Lower lobe of right lung (tissue), 2 donors: ENCODE measurements at regions not wholly inside any gene's neighbourhood (a gene's known extent, or its start where the extent isn't known, plus 50 kb on each side); places are given as distances from the start of the nearest gene placed in this dataset.

Source experiments
- ATAC-seq, 2 donors: fragments of 200-7000 bp; cut with Tn5 transposase; one replicate each; pipeline ENCODE4 v1.9.1; 2020 to 2022; ENCODE audit warnings: mild to moderate bottlenecking in 2 of 2, moderate library complexity in 2 of 2
- DNase-seq: peaks from one replicate; pipeline ENCODE4 v3.0.0-alpha.2; 2020
- H3K27ac ChIP-seq: fragments of 200-600 bp; one replicate; pipeline ENCODE4 v1.8.0; 2022
- H3K27me3 ChIP-seq: fragments of 200-600 bp; one replicate; pipeline ENCODE4 v1.8.0; 2022; ENCODE audit warnings: low read depth
- H3K36me3 ChIP-seq: fragments of 200-600 bp; one replicate; pipeline ENCODE4 v1.8.0; 2022; ENCODE audit warnings: mild to moderate bottlenecking
- H3K4me1 ChIP-seq: fragments of 200-600 bp; one replicate; pipeline ENCODE4 v1.8.0; 2022
- H3K4me3 ChIP-seq: fragments of 200-600 bp; one replicate; pipeline ENCODE4 v1.8.0; 2022; ENCODE audit warnings: mild to moderate bottlenecking
- H3K9me3 ChIP-seq: fragments of 200-600 bp; one replicate; pipeline ENCODE4 v1.8.0; 2022
- CTCF ChIP-seq: fragments of 200-600 bp; IDR thresholded peaks from one replicate; pipeline ENCODE4 v1.8.0; 2022; ENCODE audit warnings: antibody characterized with exemption, mild to moderate bottlenecking
- intact Hi-C: fragments of 100-400 bp; cut with DNase I; formaldehyde crosslinking; loops from one replicate; pipeline ENCODE4 v1.11.0; 2022
- donor health status: DM: no; HTN: yes; CAD: no; lungs with severe emphysema.

GRCh38 chr5:33034777-33035176 lies 323.7 kb downstream of the NPR3 start:
- H3K27ac ChIP-seq = no peak overlapping the region
- TF ChIP-seq CTCF = no peak
- no peaks in the 10 kb centered on the region for H3K27me3 ChIP-seq
- no peaks in the 10 kb centered on the region for H3K4me1 ChIP-seq
- ATAC-seq (no peak), DNase-seq (no peak)
- intact Hi-C loops = no loop called here
- no peak overlapping the region for H3K4me3 ChIP-seq
- no peaks in the 10 kb centered on the region for H3K9me3 ChIP-seq
- H3K36me3 ChIP-seq = no peaks in the 10 kb centered on the region

- H3K4me1 ChIP-seq = no peaks in the 10 kb centered on the region
- no peaks in the 10 kb centered on the region for H3K36me3 ChIP-seq
- no peak overlapping the region for H3K4me3 ChIP-seq
- intact Hi-C loops = no loop called here
- DNase-seq (no peak), ATAC-seq (no peak)
- H3K9me3 ChIP-seq = peaks cover 3% of the 10 kb centered on the region
- TF ChIP-seq CTCF = no peak
- H3K27ac ChIP-seq = no peak overlapping the region
- no peaks in the 10 kb centered on the region for H3K27me3 ChIP-seq
These were observed 324.9 kb downstream of the NPR3 start for GRCh38 chr5:33035851-33036527.

- H3K27me3 ChIP-seq = no peaks in the 10 kb centered on the region
- TF ChIP-seq CTCF = no peak
- no peak overlapping the region for H3K4me3 ChIP-seq
- no peak for DNase-seq
- no peak overlapping the region for H3K27ac ChIP-seq
- H3K9me3 ChIP-seq = peaks cover 11% of the 10 kb centered on the region
- H3K36me3 ChIP-seq = no peaks in the 10 kb centered on the region
- no peaks in the 10 kb centered on the region for H3K4me1 ChIP-seq
- ATAC-seq = no peak
- intact Hi-C loops = no loop called here
These were observed 326.0 kb downstream of the NPR3 start for GRCh38 chr5:33037076-33037475.

GRCh38 chr5:33041586-33041985 lies 330.5 kb downstream of the NPR3 start:
- intact Hi-C loops = no loop called here
- H3K4me1 ChIP-seq = no peaks in the 10 kb centered on the region
- no peak overlapping the region for H3K27ac ChIP-seq
- ATAC-seq (peak; percentile 25 to 29), DNase-seq (no peak)
- no peaks in the 10 kb centered on the region for H3K36me3 ChIP-seq
- H3K4me3 ChIP-seq = no peak overlapping the region
- no peak for TF ChIP-seq CTCF
- no peaks in the 10 kb centered on the region for H3K27me3 ChIP-seq
- peaks cover 11% of the 10 kb centered on the region for H3K9me3 ChIP-seq

GRCh38 chr5:33043343-33043997 lies 332.3 kb downstream of the NPR3 start:
- Histone ChIP-seq H3K36me3 (no peaks in the 10 kb centered on the region), H3K27me3 (no peaks in the 10 kb centered on the region), H3K27ac (no peak overlapping the region), H3K9me3 (peaks cover 11% of the 10 kb centered on the region), H3K4me3 (no peak overlapping the region), H3K4me1 (no peaks in the 10 kb centered on the region)
- TF ChIP-seq CTCF = no peak
- DNase-seq (no peak), ATAC-seq (no peak)
- intact Hi-C loops = no loop called here
